HT1080 (cell line): ENCODE measurements at regions not wholly inside any gene's neighbourhood (a gene's known extent, or its start where the extent isn't known, plus 50 kb on each side); places are given as distances from the start of the nearest gene placed in this dataset.
"Not testable (repeated sequence)": the region's sequence is repeated elsewhere in the genome, so short reads cannot be mapped to it uniquely, and the experiment has no call there.

Experiments
- DNase-seq: peaks from one replicate; pipeline ENCODE4 v3.0.0-alpha.2; 2015; ENCODE audit warnings: low read depth

GRCh38 chr1:96564401-96564800, 157.2 kb upstream of the PTBP2 start:
- not testable (repeated sequence) for DNase-seq

GRCh38 chr1:96565546-96565945, 156.0 kb upstream of the PTBP2 start:
- no peak for DNase-seq

- DNase-seq = no peak
Observed at GRCh38 chr1:96568639-96569038, 152.9 kb upstream of the PTBP2 start.

- no peak for DNase-seq
Observed at GRCh38 chr1:96569288-96569687, 152.3 kb upstream of the PTBP2 start.

- DNase-seq = peak; percentile 53
Observed at GRCh38 chr1:96579636-96580035, 141.9 kb upstream of the PTBP2 start.

GRCh38 chr1:96580920-96581319, 140.7 kb upstream of the PTBP2 start:
- DNase-seq = no peak

- no peak for DNase-seq
Observed at GRCh38 chr1:96581772-96582171, 139.8 kb upstream of the PTBP2 start.

- no peak for DNase-seq
Observed at GRCh38 chr1:96583903-96584302, 137.7 kb upstream of the PTBP2 start.

GRCh38 chr1:96587222-96587621, 134.4 kb upstream of the PTBP2 start:
- no peak for DNase-seq

GRCh38 chr1:96588416-96588995, 133.1 kb upstream of the PTBP2 start:
- DNase-seq = no peak

- not testable (repeated sequence) for DNase-seq
Observed at GRCh38 chr1:96595530-96595929, 126.1 kb upstream of the PTBP2 start.

- DNase-seq = peak; percentile 44
Observed at GRCh38 chr1:96596226-96596922, 125.2 kb upstream of the PTBP2 start.

GRCh38 chr1:96597218-96597617, 124.4 kb upstream of the PTBP2 start:
- DNase-seq = no peak

GRCh38 chr1:96598416-96599168, 123.0 kb upstream of the PTBP2 start:
- no peak for DNase-seq

GRCh38 chr1:96604620-96605019, 117.0 kb upstream of the PTBP2 start:
- not testable (repeated sequence) for DNase-seq

GRCh38 chr1:96617375-96617774, 104.2 kb upstream of the PTBP2 start:
- not testable (repeated sequence) for DNase-seq

- DNase-seq = no peak
Observed at GRCh38 chr1:96632045-96632664, 89.4 kb upstream of the PTBP2 start.

- DNase-seq = no peak
Observed at GRCh38 chr1:96633695-96634094, 87.9 kb upstream of the PTBP2 start.

GRCh38 chr1:96634883-96635282, 86.7 kb upstream of the PTBP2 start:
- DNase-seq = no peak

- DNase-seq = no peak
Observed at GRCh38 chr1:96641282-96641681, 80.3 kb upstream of the PTBP2 start.

- peak; percentile 2 for DNase-seq
Observed at GRCh38 chr1:96643519-96643918, 78.1 kb upstream of the PTBP2 start.

- DNase-seq = no peak
Observed at GRCh38 chr1:96649301-96649700, 72.3 kb upstream of the PTBP2 start.
